ENCODE measurements at regions not wholly inside any gene's neighbourhood (a gene's known extent, or its start where the extent isn't known, plus 50 kb on each side); places are given as distances from the start of the nearest gene placed in this dataset.

DNA sequence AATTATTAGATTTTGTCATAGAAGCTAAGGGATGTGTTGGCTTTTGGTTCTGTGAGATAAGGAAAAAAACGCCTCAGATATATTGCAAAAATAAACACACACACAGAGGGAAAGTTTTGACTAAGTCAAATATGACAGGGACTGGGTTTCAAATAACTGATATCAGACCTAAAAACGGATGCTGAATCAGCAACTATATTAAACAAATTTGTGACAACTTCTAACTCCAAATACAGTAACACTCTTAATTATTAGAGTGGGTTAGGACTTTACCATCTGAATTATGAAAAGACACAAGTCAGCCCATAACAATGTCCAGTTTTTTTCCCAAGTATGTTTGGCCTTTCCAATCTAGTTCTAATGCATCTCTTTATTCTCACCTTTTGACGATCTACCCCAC, 2693.1 kb downstream of the ARAP2 start:
- peaks cover 0 to 3% of the 10 kb centered on the region in 2 donors for H3K9me3 ChIP-seq
- no peak overlapping the region for H3K4me3 ChIP-seq
- H3K4me1 ChIP-seq, result no peaks in the 10 kb centered on the region
- intact Hi-C loops (cut with DNase I; ENCODE audit: low total_unique reads), result no loop called here
- no peaks in the 10 kb centered on the region for H3K27me3 ChIP-seq
- H3K27ac ChIP-seq, result no peak overlapping the region
- TF ChIP-seq POLR2AphosphoS5 (IDR thresholded peaks at IDR 0.05) (no peak), POLR2A (IDR thresholded peaks at IDR 0.05) (no peak)
- TF ChIP-seq, protein P1, sequence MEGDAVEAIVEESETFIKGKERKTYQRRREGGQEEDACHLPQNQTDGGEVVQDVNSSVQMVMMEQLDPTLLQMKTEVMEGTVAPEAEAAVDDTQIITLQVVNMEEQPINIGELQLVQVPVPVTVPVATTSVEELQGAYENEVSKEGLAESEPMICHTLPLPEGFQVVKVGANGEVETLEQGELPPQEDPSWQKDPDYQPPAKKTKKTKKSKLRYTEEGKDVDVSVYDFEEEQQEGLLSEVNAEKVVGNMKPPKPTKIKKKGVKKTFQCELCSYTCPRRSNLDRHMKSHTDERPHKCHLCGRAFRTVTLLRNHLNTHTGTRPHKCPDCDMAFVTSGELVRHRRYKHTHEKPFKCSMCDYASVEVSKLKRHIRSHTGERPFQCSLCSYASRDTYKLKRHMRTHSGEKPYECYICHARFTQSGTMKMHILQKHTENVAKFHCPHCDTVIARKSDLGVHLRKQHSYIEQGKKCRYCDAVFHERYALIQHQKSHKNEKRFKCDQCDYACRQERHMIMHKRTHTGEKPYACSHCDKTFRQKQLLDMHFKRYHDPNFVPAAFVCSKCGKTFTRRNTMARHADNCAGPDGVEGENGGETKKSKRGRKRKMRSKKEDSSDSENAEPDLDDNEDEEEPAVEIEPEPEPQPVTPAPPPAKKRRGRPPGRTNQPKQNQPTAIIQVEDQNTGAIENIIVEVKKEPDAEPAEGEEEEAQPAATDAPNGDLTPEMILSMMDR (IDR thresholded peaks at IDR 0.05), result no peak
- no peak for DNase-seq (ENCODE audit: low spot score in 2 of 2)
- H3K36me3 ChIP-seq, result no peaks in the 10 kb centered on the region

DNA sequence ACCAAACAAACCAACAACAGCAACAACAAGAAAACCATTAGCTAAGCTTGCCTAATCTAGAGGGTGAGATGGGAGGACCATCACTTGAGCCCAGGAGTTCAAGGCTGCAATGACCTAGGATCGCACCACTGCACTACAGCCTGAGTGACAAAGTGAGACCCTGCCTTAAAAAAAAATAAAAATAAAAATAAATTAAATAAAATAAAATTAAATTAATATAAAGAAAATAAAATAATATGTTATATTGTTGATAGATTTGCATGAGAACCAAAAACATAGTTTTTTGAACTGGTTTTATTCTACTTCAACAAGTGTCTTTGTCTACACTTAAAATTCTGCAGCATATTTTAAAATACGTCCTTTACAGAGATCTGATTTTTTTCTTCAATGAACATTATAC, 2683.1 kb downstream of the ARAP2 start:
- H3K27ac ChIP-seq, result no peak overlapping the region
- no peaks in the 10 kb centered on the region for H3K36me3 ChIP-seq
- no peaks in the 10 kb centered on the region for H3K4me1 ChIP-seq
- TF ChIP-seq, protein P1 (IDR thresholded peaks at IDR 0.05), result no peak
- TF ChIP-seq POLR2AphosphoS5 (IDR thresholded peaks at IDR 0.05) (no peak), POLR2A (IDR thresholded peaks at IDR 0.05) (no peak)
- no peak for DNase-seq (ENCODE audit: low spot score in 2 of 2)
- no peaks in the 10 kb centered on the region for H3K27me3 ChIP-seq
- intact Hi-C loops (cut with DNase I; ENCODE audit: low total_unique reads), result no loop called here
- no peak overlapping the region for H3K4me3 ChIP-seq
- H3K9me3 ChIP-seq, result no peaks in the 10 kb centered on the region

DNA sequence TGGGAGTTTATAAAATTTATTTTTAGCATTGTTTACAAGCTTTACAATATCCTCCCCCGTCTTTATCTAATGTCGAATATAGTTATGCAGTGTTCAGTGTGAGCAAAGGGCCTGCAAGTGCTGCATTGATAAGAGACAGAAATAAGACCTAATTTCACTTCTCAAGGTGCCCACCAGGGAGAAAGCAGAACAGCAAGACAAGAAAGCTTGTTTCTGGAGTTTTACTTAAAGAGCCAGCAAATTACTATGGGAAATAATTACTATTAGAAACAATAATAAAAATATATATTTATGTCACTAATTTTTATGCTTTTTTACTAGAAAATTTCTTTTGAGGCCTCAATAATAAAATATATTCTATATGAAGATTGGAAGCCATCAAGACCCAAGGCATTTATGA, 2677.7 kb downstream of the ARAP2 start:
- Histone ChIP-seq H3K4me1 (no peaks in the 10 kb centered on the region), H3K27ac (no peak overlapping the region), H3K27me3 (no peaks in the 10 kb centered on the region), H3K4me3 (no peak overlapping the region), H3K9me3 (no peaks in the 10 kb centered on the region), H3K36me3 (no peaks in the 10 kb centered on the region)
- DNase-seq (ENCODE audit: low spot score in 2 of 2), result no peak
- intact Hi-C loops (cut with DNase I; ENCODE audit: low total_unique reads), result no loop called here
- TF ChIP-seq POLR2AphosphoS5 (IDR thresholded peaks at IDR 0.05) (no peak), POLR2A (IDR thresholded peaks at IDR 0.05) (no peak)
- TF ChIP-seq, protein P1 (IDR thresholded peaks at IDR 0.05), result no peak

DNA sequence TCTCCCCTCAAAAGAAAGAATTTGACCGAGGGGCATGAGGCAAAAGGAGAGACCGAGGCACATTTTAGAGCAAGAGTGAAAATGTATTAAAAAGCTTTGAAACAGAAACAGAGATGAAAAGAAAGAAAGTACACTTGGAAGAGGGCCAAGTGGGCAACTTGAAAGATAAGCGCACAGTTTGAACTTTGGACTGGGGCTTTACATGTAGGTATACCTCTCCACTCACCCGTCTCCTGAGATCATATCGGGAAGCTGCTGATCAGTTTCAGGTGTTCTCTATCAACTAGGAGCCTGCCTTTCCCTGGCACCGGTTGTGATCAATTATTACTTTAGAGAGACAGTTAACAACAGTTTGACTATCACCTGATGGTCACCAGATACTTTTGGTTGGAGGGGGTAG, 2666.5 kb downstream of the ARAP2 start:
- H3K4me3 ChIP-seq, result no peak overlapping the region
- H3K27me3 ChIP-seq, result no peaks in the 10 kb centered on the region
- DNase-seq (ENCODE audit: low spot score in 2 of 2), result no peak
- TF ChIP-seq POLR2A (IDR thresholded peaks at IDR 0.05) (no peak), POLR2AphosphoS5 (IDR thresholded peaks at IDR 0.05) (no peak)
- TF ChIP-seq, protein P1 (IDR thresholded peaks at IDR 0.05), result no peak
- H3K9me3 ChIP-seq, result no peaks in the 10 kb centered on the region
- H3K4me1 ChIP-seq, result no peaks in the 10 kb centered on the region
- intact Hi-C loops (cut with DNase I; ENCODE audit: low total_unique reads), result no loop called here
- no peak overlapping the region for H3K27ac ChIP-seq
- no peaks in the 10 kb centered on the region for H3K36me3 ChIP-seq

DNA sequence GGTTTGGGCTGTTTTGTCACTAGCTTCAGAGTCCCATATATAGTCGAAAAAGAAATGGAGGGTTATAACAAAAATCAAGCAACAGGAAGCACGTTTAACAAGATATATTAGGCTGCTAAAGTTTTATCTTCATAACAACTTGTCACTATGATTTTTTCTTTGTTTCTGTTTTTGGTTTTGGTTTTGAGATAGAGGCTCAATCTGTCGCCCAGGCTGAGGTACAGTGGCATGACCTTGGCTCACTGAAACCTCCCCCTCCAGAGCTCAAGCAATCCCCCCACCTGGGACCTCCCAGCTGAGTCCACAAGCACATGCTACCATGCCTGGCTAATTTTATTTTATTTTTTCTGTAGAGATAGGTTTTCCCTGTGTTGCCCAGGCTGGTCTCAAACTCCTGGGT, 2664.4 kb downstream of the ARAP2 start:
- intact Hi-C loops (cut with DNase I; ENCODE audit: low total_unique reads), result loop anchor here (10.0 kb wide), 1 partner anchor 1925 kb away; no protein-coding TSS in a partner anchor
- Histone ChIP-seq H3K9me3 (no peaks in the 10 kb centered on the region), H3K36me3 (no peaks in the 10 kb centered on the region), H3K4me1 (no peaks in the 10 kb centered on the region), H3K27ac (no peak overlapping the region), H3K4me3 (no peak overlapping the region), H3K27me3 (no peaks in the 10 kb centered on the region)
- TF ChIP-seq, protein P1 (IDR thresholded peaks at IDR 0.05), result no peak
- no peak for TF ChIP-seq POLR2AphosphoS5 (IDR thresholded peaks at IDR 0.05)
- no peak for TF ChIP-seq POLR2A (IDR thresholded peaks at IDR 0.05)
- no peak for DNase-seq (ENCODE audit: low spot score in 2 of 2)
